ENCODE measurements at regions not wholly inside any gene's neighbourhood (a gene's known extent, or its start where the extent isn't known, plus 50 kb on each side); places are given as distances from the start of the nearest gene placed in this dataset.

GRCh38 chr11:70612459-70613141, 214.3 kb downstream of the CTTN start:
- H3K4me1 ChIP-seq (ENCODE audit: control insufficient read depth, insufficient read depth, low read length), result no peaks in the 10 kb centered on the region
- H3K9me3 ChIP-seq (ENCODE audit: control insufficient read depth, insufficient read depth, low read length), result peaks cover 10% of the 10 kb centered on the region
- Mint-ChIP-seq H3K27ac (no peak overlapping the region), H3K36me3 (no peaks in the 10 kb centered on the region), H3K4me3 (no peak overlapping the region), H3K4me1 (no peaks in the 10 kb centered on the region), H3K27me3 (ENCODE audit: low read depth in 2 of 2) (peaks cover 0 to 2% of the 10 kb centered on the region in 2 donors), H3K9me3 (no peaks in the 10 kb centered on the region)
- intact Hi-C loops (cut with micrococcal nuclease), result no loop called here
- DNase-seq (no peak), ATAC-seq (no peak)
- 88% methylated on average over 24 of the region's 24 CpGs for WGBS (ENCODE audit: insufficient coverage)
- TF ChIP-seq, protein P1, sequence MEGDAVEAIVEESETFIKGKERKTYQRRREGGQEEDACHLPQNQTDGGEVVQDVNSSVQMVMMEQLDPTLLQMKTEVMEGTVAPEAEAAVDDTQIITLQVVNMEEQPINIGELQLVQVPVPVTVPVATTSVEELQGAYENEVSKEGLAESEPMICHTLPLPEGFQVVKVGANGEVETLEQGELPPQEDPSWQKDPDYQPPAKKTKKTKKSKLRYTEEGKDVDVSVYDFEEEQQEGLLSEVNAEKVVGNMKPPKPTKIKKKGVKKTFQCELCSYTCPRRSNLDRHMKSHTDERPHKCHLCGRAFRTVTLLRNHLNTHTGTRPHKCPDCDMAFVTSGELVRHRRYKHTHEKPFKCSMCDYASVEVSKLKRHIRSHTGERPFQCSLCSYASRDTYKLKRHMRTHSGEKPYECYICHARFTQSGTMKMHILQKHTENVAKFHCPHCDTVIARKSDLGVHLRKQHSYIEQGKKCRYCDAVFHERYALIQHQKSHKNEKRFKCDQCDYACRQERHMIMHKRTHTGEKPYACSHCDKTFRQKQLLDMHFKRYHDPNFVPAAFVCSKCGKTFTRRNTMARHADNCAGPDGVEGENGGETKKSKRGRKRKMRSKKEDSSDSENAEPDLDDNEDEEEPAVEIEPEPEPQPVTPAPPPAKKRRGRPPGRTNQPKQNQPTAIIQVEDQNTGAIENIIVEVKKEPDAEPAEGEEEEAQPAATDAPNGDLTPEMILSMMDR (IDR thresholded peaks at IDR 0.05), result no peak
- H3K36me3 ChIP-seq (ENCODE audit: control insufficient read depth, insufficient read depth, low read length), result no peaks in the 10 kb centered on the region
- H3K27ac ChIP-seq (ENCODE audit: low read length), result no peak overlapping the region
- H3K27me3 ChIP-seq (ENCODE audit: control insufficient read depth, insufficient read depth, low read length), result no peaks in the 10 kb centered on the region
- no peak overlapping the region for H3K4me3 ChIP-seq (ENCODE audit: low read length)

DNA sequence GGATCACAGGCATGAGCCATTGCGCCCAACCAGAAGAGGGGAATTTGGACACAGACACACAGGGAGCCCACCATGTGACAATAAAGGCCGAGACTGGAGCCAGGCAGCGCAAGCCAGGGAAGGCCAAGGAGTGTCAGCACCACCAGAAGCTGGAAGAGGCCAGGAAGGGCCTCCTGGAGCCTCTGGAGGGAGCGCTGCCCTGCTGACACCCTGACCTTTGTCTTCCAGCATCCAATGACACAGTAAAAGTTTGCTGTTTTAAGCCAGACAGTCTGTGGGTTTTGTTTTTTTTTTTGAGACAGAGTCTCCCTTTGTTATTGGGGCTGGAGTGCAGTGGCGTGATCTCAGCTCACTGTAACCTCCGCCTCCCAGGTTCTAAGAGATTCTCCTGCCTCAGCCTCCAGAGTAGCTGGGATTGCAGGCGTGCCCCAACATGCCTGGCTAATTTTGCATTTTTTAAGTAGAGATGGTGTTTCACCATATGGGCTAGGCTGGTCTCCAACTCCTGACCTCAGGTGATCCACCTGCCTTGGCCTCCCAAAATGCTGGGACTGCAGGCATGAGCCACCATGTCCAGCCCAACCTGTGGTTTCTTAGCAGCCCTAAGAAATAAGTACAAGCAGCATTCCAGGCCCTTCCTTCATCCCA, 215.8 kb downstream of the CTTN start:
- intact Hi-C loops (cut with micrococcal nuclease), result no loop called here
- Histone ChIP-seq H3K4me3 (ENCODE audit: low read length) (no peak overlapping the region), H3K4me1 (ENCODE audit: control insufficient read depth, insufficient read depth, low read length) (no peaks in the 10 kb centered on the region), H3K27me3 (ENCODE audit: control insufficient read depth, insufficient read depth, low read length) (no peaks in the 10 kb centered on the region), H3K36me3 (ENCODE audit: control insufficient read depth, insufficient read depth, low read length) (no peaks in the 10 kb centered on the region), H3K27ac (ENCODE audit: low read length) (no peak overlapping the region), H3K9me3 (ENCODE audit: control insufficient read depth, insufficient read depth, low read length) (peaks cover 10% of the 10 kb centered on the region)
- Mint-ChIP-seq H3K36me3 (no peaks in the 10 kb centered on the region), H3K4me1 (no peaks in the 10 kb centered on the region), H3K27me3 (ENCODE audit: low read depth in 2 of 2) (peaks cover 0 to 2% of the 10 kb centered on the region in 2 donors), H3K27ac (no peak overlapping the region), H3K9me3 (no peaks in the 10 kb centered on the region), H3K4me3 (no peak overlapping the region)
- TF ChIP-seq, protein P1 (IDR thresholded peaks at IDR 0.05), result no peak
- DNase-seq (no peak), ATAC-seq (no peak)
- WGBS (ENCODE audit: insufficient coverage), result 87% methylated on average over 7 of the region's 7 CpGs

DNA sequence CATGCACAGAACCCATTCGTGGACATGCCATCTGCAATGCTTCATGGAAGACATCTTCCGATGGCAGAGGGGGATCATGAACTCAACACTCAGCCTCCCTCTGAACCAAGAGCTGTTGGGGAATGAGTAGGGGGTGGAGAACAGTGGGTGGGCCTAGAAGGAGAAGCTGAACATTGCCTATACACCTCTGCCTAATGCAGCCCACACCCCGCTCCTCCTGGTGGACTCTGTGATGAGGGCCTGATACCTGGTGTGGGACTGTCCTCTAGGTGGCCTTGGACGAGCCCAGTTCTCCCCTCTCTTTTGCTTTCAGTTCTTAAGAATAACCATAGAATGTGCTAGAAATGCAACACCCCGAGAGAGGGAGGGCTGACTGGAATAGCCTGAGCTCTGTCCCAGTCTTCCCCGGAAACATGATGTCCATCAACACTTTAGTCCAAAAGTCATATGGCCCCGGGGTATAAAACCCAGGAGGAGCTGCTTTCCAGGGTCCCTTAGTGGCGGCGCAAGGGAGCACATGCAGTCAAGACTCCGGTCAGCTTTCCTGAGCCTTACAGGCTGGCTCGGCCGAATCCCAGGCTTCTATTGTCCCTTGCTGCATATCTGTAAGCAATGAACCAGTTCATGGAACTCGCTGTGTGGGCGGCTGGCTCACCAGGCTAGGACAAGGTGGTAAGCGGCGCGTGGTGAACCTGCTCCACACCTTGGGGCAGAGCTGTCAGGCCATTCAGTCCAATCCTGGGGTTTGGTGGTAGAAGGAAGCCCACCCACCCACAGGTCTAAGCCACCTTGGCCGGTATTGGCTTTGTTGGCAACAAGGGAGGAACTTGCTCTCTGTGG, 216.9 kb downstream of the CTTN start:
- H3K27me3 ChIP-seq (ENCODE audit: control insufficient read depth, insufficient read depth, low read length), result no peaks in the 10 kb centered on the region
- H3K4me1 ChIP-seq (ENCODE audit: control insufficient read depth, insufficient read depth, low read length), result no peaks in the 10 kb centered on the region
- Mint-ChIP-seq H3K4me3 (no peak overlapping the region), H3K9me3 (no peaks in the 10 kb centered on the region), H3K36me3 (no peaks in the 10 kb centered on the region), H3K27me3 (ENCODE audit: low read depth in 2 of 2) (peaks cover 0 to 2% of the 10 kb centered on the region in 2 donors), H3K4me1 (no peaks in the 10 kb centered on the region), H3K27ac (no peak overlapping the region)
- intact Hi-C loops (cut with micrococcal nuclease), result no loop called here
- WGBS (ENCODE audit: insufficient coverage), result 93% methylated on average over 17 of the region's 18 CpGs
- H3K36me3 ChIP-seq (ENCODE audit: control insufficient read depth, insufficient read depth, low read length), result no peaks in the 10 kb centered on the region
- no peak overlapping the region for H3K4me3 ChIP-seq (ENCODE audit: low read length)
- no peak for DNase-seq
- TF ChIP-seq, protein P1 (IDR thresholded peaks at IDR 0.05), result no peak
- no peak for ATAC-seq
- peaks cover 10% of the 10 kb centered on the region for H3K9me3 ChIP-seq (ENCODE audit: control insufficient read depth, insufficient read depth, low read length)
- no peak overlapping the region for H3K27ac ChIP-seq (ENCODE audit: low read length)
